NCI-H748 (cell line): ENCODE measurements at regions not wholly inside any gene's neighbourhood (a gene's known extent, or its start where the extent isn't known, plus 50 kb on each side); places are given as distances from the start of the nearest gene placed in this dataset.
"Not testable (repeated sequence)": the region's sequence is repeated elsewhere in the genome, so short reads cannot be mapped to it uniquely, and the experiment has no call there.

Source experiments
- DNase-seq: peaks from one replicate; lab custom pipeline; 2025; ENCODE audit not compliant: unreplicated experiment; lab: John Stamatoyannopoulos, UW

GRCh38 chr1:234907208-234907939, 221.3 kb downstream of the TOMM20 start:
- DNase-seq = no peak

- DNase-seq = no peak
Observed at GRCh38 chr1:234906654-234907053, 222.0 kb downstream of the TOMM20 start.

- DNase-seq = no peak
Observed at GRCh38 chr1:234902774-234903547, 225.7 kb downstream of the TOMM20 start.

- DNase-seq = no peak
Observed at GRCh38 chr1:234901491-234902049, 227.1 kb downstream of the TOMM20 start.

GRCh38 chr1:234900595-234900994, 228.0 kb downstream of the TOMM20 start:
- DNase-seq = no peak

GRCh38 chr1:234899730-234900072, 228.9 kb downstream of the TOMM20 start:
- no peak for DNase-seq

- DNase-seq = peak; percentile 83
Observed at GRCh38 chr1:234899041-234899729, 229.5 kb downstream of the TOMM20 start.

- no peak for DNase-seq
Observed at GRCh38 chr1:234898455-234899033, 230.1 kb downstream of the TOMM20 start.

GRCh38 chr1:234897754-234898454, 230.7 kb downstream of the TOMM20 start:
- DNase-seq = no peak

- DNase-seq = no peak
Observed at GRCh38 chr1:234897390-234897749, 231.3 kb downstream of the TOMM20 start.

GRCh38 chr1:234896477-234897389, 231.9 kb downstream of the TOMM20 start:
- no peak for DNase-seq

GRCh38 chr1:234893725-234894630, 234.7 kb downstream of the TOMM20 start:
- peak; percentile 56 for DNase-seq

GRCh38 chr1:234893359-234893724, 235.3 kb downstream of the TOMM20 start:
- DNase-seq = no peak

- no peak for DNase-seq
Observed at GRCh38 chr1:234892642-234893041, 236.0 kb downstream of the TOMM20 start.

GRCh38 chr1:234891427-234891826, 237.2 kb downstream of the TOMM20 start:
- DNase-seq = no peak

GRCh38 chr1:234889643-234890042, 239.0 kb downstream of the TOMM20 start:
- no peak for DNase-seq

GRCh38 chr1:234888247-234888646, 240.4 kb downstream of the TOMM20 start:
- not testable (repeated sequence) for DNase-seq

GRCh38 chr1:234887016-234887900, 241.4 kb downstream of the TOMM20 start:
- no peak for DNase-seq
